GM19468 (cell line): ENCODE measurements at regions not wholly inside any gene's neighbourhood (a gene's known extent, or its start where the extent isn't known, plus 50 kb on each side); places are given as distances from the start of the nearest gene placed in this dataset.

Source experiments
- ATAC-seq: cut with Tn5 transposase; IDR thresholded peaks from one replicate; pipeline ENCODE4 v1.9.1; 2021; ENCODE audit warnings: mild to moderate bottlenecking, moderate library complexity, moderate number of reproducible peaks; ENCODE audit not compliant: unreplicated experiment; ENCODE audit errors: extremely low read depth

DNA sequence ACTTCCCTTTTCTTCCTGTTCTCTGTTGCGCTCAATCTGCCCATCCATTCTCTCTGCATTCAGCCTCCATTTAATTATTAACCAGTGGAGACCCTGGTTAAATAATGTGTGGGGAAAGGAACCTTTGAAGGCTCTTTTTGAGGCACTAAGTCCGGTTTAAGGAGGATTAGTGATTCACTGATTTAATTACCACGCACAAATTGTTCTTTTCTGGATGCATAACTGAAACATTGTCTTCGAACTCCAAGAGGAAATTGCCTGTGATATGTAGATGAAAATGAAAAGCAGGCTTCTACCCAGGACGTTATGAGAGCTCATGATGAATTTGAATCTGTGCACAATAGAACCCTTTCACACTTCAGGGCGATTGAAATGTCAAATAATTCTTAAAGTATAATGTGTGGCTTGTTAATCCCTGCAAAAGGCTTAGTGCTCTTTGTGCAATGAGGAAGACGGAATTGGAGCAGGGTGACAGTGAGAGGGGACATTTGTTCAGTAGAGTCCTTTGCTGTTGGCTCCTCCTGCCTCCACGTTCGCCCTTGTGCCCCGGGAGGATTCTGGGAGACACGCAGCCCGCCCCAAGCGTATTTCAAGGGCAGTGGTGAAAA lies 51.1 kb upstream of the ZNF236 start:
- ATAC-seq, result no peak

DNA sequence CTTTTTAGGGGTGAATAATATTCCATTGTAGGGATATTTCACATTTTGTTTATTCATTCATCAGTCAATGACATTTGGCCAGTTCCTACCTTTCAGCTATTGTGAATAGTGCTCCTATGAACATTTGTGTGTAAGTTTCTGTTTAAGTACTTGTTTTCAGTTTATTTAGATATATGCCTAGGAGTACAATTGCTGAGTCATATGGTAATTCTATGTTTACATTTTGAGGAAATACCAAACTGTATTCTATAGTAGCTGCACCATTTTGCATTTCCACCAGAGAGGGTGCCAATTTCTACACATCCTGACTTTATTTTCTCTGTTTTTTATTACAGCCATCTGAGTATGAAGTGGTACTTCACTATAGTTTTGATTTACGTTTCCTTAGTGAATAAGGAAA lies 54.4 kb upstream of the ZNF236 start:
- no peak for ATAC-seq

DNA sequence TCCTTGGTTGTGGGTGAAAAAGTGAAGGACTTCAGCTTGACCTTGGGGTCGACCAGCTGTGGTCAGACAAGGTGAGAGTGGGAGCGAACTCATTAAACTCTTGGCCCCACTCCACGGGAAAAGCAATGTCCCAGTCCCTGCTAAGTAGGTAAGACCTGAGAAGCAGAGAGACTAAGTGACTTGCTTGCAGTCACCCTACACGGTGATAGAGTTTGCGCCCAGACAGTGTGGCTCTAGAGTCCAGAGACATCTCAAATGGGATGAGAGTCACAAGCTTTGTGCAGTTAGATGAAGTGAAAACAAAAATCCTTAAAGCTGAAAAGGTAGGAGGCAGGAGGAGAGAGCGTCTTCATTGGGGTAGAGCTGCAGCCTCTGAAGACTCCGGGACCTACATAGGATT lies 55.9 kb upstream of the ZNF236 start:
- ATAC-seq, result no peak

DNA sequence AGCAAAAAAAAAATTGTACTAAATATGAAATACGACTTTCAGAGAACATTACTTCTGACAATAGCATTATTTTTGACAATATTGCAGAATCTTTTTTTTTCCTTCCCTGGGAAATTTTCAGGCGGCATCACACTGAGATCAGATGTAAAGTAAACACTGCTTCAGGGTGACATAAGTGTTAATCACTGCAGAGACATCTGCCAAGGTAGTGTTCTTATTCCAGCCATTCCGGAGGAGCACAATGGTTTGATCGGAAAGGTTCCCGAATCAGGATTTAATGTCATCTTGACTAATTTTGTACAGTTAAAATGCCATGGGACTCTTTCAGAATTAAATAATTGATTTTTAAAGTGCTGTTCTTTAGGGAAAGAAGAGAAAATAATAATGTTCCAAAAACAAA lies 56.7 kb upstream of the ZNF236 start:
- ATAC-seq, result no peak

DNA sequence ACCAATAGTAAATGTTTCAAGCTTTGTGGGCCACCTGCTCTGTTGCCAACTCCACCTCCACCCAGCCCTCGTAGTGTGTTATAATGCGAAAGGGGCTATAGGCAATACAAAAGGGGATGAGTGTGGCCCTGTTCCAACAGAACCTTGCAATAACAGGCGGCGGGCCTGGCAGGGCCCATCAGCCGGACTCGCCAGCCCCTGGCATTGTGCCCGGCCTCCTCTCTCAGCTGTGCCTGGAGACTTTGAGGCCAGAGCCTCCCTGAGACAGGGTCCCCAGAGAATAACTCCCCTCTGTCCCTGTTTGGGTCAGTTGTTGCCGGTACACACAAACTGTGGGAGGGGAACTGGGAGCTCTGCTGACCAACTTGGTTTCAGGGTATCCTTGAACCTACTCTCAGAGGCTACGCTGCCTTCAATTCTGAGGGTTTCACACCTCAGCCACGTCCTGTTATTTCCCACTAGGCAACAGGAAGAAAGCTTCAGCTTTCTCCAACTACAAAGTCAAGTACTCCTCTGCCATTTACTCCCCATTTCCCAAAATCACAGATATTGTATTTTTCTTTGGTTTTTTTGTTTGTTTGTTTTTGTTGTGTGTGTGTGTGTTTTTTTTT lies 58.0 kb upstream of the ZNF236 start:
- no peak for ATAC-seq

DNA sequence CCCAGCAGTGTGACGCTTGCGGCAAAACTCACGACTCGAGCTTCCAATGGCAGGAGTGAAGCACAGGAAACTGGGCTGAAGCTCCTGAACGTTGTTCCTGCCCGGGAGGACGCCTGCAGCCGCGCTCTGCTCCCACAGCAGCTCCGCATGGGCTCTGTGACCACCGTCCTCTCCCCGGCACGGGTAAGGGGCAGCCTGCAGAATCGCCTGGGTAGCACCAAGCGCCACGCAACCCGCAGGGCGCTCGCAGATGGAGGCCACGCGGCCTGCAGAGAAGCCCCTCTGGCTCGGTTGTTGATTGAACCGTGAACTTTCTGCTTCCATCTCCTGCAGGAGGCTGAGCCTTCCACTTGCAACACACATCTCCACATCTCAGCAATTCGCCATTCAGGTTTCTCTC lies 63.3 kb upstream of the ZNF236 start:
- ATAC-seq, result no peak

DNA sequence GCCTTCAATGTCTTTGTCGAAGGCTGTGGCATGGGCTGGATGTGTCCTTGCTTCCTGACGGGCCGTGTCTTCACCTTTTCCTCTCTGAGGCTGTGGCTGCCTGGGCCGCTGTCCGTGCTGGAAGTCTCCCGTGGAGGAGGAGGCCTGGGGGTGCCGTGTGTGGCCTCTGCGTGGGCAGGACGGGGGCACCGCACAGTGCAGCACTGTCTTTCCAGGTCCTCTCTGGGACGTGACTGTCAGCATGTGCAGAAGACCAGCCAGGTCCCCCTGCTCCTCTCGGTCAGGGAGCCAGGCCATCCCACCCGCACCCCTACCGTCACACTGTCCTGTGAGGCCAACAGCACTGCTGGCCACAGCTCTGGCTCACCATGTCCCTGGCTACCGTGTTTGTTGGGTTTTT lies 64.4 kb upstream of the ZNF236 start:
- ATAC-seq, result no peak

DNA sequence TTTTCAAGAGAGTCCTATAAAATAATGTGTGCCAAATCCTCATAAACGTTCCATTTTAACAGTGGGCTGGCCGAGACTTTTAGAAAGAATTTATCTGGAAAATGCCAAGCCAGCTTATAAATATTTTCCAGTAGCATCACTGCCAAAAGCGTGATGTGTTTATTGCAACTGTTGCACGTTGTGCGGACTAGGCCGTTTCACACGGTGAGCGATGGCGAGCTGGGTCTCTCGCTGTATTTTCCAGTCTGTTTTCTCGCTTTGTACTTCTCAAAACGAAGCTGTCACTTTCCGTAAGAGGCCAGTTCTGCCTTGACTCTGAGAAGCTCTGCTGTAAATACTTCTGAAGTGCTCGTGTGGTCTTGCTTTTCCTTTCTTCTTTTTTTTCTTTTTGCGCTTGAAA lies 65.0 kb upstream of the ZNF236 start:
- ATAC-seq, result no peak

DNA sequence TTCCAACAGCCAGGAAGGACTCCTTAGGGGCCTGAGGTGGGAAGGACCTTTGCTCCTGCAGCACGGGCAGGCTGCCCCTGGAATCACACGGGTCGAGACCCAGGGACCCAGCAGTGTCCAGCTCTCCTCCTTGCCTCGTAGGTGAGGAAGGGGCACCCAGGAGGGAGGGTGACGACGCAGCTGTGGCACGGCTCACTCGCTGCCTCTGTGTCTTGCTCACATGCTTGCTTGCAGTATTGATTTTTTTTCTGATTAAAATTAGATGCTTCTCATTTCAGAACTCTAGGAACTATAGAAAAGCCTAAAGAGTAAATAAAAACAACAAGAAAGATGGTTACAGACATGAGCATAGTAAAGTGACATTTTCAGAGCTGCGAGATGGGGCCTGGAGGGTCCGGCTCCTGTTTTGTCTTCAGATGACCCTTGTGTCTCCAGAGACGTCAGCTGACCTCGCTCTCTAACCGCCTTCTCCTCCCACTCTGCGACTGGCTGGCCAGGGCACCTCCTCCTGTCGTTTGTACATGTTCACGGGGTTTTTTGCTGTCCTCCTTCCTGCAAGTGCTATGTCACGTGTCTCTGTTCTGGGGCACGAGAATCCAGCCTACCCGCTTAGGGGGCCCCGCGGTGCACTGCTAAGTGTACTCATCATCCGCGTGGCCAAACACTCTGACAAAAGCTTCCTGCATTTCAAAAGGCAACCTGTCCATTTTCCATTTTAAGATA lies 65.7 kb upstream of the ZNF236 start:
- no peak for ATAC-seq

DNA sequence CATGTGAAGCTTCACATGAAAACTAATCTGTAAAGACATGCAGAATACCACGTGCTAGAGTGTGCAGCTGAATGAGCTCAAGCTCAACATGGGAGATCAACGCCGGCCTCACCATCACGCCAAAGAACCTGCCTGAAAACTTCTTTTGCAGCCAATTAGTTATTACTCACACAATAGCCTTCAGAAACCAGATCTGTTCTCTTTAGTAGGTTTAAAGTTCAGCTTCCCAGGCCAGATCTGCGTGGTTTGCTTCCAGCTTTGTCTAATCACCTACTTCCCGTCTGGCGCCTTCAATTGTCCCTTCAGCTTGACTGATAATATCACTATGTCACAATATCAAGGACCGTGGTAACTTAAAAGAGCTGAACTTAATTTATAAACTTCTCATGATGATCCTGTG lies 68.0 kb upstream of the ZNF236 start:
- no peak for ATAC-seq

DNA sequence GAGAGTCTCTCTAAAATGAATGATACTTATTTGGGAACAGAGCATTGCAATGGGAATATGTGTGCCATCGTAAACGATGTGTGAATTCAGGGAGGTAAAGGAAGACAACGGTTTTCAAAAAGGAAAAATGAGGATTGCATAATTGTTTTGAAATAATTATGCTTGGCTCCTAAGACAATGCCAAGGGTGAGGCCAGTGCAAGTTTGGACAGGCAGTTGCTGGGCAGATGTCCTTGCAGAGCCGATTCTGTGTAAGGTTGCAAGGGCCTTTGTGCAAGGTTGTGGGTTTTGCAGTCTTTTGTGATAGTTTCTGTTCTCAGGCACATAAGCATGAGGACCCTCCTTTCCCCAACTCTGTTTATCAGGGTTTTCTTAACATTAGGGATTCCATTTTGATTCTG lies 70.0 kb upstream of the ZNF236 start:
- ATAC-seq, result no peak

DNA sequence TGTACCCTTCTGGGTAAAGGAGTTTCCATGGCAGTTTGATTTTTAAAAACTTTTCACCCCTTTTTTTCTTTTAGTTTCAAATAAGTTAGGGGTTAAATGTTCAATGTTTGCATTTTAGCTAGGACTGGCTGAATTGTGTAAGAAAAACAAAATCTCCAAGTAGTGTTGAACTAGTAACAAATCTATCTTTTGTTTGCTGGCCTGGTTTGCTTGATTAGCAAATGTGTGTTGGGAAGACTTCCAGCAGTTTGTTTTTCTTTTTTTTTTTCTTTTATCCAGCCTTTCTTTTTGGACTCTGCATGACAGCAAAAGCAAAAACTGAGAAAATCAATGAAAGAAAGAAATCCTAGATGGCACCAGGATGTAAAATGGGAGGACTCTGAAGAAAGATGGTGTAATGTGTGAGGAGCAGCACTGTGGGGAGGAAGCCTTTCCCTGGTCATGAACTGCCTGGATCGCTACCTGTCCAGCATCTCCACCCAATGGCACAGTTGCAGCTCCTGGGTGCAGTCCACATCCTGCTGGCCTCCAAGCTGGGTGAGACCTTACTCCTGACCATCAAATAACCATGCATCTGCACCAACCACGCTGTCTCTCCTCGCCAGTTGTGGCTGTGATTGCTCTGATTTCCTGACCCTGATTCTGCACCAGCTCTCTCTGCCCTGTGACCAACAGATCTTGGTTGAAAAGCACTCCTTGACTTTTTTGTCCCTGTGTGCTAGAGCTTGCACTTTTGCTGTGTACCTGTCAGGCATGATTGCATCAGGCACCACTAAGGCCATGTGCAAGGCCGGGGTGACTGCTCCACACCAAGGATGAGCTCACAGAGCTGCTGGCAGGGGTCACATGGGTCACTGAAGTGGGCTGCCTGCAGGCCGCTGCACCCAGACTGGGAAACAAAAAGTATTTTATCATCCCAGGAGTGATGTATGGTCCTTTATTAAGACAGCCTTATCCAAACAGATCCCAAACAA lies 71.2 kb upstream of the ZNF236 start:
- no peak for ATAC-seq

DNA sequence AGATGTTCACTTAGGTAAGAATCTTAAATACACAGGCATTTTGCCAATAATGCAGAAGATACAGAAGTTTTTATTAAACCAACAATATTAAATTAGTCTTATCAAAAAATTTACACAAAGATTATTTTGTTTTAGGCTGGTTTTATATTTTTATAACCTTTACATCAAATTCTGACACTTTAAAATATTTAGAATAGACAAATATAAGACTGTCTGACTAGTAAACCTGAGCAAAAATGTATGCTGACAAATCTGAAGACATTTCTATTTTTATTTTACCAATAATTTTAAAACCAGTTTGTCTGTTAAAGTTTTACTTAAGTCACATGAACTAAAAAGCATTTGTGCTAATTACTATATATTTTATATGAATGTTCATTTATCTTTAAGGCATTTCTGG lies 72.1 kb upstream of the ZNF236 start:
- ATAC-seq, result no peak

DNA sequence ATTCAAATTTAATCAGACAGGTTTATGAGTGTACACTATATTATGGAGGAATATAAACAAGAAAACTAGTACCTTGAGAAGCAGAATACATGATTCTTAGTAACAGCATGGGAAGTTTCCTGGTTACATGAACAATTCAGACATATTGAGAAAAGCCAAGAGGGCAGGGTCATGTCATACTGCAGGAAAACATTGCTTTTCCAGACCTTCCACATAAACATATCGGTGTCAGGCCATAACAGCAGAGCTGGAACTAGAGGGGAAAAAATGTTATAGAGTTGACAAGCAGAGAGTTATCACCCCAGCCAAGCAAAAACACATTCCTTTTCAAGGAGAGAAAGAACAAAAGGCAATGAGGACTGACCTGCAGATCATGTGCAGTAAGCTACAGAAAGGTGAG lies 74.7 kb upstream of the ZNF236 start:
- no peak for ATAC-seq

DNA sequence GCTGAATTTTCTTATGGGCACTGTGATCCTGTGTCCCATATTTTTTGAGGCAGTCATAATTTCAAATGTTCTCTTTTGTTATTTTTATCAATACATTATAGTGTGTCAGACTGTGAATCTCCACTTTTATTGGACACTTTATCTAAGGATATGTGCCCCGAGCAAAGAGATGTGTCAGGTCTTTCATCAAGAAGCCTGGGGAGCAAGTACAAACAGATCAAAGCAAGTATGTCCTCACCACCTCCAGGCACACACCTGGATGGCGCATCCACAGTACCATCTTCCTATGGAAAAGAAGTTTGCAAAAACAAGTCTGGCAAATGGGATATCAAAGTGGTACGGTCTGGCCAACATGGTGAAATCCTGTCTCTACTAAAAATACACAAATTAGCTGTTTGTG lies 81.0 kb upstream of the ZNF236 start:
- no peak for ATAC-seq

DNA sequence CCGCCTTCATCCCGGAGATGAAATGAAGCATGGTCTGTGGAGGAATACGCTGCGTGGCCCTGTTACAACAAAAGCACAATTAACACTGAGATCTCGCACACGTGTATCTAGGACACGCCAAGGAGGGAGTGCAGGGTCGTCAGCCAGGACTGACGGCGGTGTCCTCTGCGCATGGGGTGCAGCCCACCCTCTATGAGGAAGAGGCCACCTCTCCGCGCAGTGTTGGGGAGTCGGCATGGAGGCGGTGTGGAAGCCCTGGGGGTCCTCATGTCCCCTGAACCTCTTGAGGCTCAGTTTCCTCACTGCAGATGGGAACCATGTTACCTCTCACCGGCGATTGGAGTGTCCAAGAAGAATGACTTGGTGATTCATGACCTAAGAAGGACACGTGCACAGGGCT lies 86.0 kb upstream of the ZNF236 start:
- ATAC-seq, result no peak

DNA sequence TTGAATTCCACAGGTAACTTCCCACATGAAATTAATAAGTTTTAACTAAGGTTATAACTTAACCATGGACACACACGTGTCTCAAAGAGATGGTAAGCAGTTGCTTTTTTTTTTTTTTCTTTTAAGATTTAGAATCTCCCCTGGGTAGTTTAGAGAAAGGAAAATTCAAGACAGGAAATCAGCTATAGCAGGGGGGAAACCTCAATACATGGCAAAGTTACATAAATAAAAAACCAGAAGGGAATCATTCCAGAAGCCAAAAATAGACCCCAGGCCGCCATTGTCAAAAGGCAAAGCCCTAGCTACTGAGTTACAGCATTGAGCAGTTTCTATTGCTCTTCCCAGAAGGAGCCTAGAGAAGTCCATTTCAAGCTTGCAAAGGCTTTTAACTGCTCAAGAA lies 91.5 kb upstream of the ZNF236 start:
- ATAC-seq, result no peak

DNA sequence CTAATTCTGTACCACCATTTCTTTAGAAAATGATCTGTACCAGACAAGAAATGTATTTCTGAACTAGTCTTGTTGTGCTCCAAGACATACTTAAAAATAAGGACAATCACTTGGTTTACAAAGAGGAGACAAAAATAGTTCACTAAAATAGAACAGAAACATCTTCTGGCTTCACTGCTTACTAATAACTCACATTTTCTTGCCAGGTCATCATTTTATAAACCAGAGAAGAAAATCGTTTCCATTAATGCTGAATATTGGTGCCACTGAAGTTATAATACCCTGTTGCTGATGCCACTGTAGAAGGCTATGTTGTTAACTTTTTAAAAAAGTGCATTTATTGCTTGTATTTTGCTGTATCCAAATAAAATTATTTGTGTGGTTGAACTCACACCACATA lies 94.8 kb upstream of the ZNF236 start:
- no peak for ATAC-seq

DNA sequence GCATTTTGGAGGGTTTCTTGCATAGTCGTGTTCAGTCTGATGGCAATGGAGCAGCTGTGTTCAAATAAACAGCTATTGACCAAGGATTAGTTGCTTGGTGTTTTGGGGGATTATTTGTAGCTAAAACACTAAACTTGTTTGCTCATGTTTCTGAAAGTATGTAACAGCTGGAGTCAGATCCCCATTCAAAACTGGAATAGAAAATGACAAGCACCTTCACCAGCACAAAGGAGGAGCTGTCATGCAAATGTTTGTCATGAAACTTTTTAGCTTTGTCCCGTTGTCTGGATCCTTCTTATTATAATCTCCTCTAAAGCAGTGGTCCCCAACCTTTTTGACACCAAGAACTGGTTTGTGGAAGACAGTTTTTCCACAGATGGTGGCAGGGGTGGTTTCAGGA lies 96.9 kb upstream of the ZNF236 start:
- no peak for ATAC-seq

DNA sequence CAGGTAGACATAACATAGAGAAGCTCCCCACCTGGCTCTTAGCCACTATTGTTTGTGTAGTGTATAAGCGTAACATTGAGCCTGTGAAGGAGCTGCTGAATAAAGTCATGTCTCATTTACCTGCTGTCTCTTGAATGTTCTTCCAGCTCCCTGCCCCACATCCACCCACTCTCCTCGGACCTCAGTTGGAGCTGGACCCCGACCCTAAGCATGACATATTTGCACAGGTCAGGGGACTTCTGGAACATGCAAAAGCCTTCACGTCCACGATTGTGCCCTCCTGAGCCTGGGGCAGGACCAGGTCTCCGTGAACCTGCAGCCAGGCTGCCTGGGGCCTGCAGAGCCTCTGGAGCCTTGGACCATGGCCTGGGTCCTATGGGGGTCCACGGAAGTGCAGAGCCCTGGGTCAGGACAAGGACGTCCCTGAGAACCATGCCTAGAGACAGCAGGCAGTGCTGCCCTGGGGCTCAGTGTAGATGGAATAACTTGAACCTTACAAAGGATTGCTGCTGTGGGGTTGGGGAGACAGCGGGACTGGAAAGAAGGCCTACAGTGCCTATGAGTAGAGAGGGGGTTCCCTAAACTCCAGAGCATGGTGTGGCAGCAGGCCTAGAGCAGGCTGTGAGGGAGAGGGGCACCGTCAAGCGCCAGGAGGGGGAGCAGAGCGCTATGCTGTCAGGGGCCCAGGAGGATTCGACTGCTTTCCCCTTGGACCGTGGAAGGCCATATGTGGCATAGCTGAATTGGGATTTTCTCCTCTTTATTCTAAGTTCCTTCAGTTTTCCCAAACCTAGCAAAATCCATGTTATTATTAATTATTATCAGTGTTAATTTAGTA lies 99.9 kb upstream of the ZNF236 start:
- no peak for ATAC-seq
